ENCODE measurements at regions not wholly inside any gene's neighbourhood (a gene's known extent, or its start where the extent isn't known, plus 50 kb on each side); places are given as distances from the start of the nearest gene placed in this dataset.

DNA sequence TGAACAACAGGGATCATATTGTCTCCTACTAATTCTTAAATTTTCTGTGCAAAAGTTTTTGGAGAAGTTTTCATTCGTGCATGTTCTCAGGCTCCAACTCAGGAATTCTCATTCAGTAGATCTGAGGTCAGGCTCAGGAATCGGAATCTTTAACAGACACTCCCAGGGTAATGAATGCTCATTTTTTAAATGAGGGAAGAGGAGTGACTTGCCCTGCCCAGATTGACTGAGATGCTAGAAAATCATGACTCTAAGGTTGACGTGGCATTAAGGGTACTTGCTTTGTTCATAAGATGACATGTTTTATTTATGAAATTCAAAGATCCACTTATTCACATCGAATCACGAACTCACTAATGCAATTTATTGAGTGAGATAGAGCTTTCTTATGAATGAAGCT, 196.6 kb upstream of the NPVF start:
- CTCF ChIA-PET = no interaction called here

DNA sequence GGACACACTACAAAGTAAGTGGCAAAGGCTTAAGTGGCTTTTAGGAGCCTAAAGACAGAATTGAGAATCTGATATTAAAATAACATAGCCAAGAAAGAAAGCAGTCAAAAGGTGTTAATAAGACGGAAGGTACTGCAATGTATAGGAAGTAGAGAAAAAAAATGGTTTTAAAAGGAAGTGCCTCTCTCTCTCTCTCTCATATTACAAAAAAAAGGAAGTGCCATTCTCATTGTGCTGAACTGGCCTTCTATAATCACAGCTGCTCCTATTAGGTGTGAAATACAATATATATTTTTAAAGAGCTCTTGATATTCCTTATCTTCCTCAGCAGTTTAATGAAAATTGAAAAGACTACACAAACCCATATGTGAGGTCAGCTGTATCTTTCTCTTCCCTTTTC, 199.4 kb upstream of the NPVF start:
- Mint-ChIP-seq H3K27me3 (no peaks in the 10 kb centered on the region), H3K27ac (no peak overlapping the region), H3K9me3 (no peaks in the 10 kb centered on the region), H3K4me1 (peaks cover 8% of the 10 kb centered on the region), H3K36me3 (ENCODE audit: low read depth) (no peaks in the 10 kb centered on the region), H3K4me3 (no peak overlapping the region)
- no peak for DNase-seq
- intact Hi-C loops (cut with micrococcal nuclease) = no loop called here
- peak; percentile 28 for ATAC-seq (ENCODE audit: low read depth)
- TF ChIP-seq, protein P1, sequence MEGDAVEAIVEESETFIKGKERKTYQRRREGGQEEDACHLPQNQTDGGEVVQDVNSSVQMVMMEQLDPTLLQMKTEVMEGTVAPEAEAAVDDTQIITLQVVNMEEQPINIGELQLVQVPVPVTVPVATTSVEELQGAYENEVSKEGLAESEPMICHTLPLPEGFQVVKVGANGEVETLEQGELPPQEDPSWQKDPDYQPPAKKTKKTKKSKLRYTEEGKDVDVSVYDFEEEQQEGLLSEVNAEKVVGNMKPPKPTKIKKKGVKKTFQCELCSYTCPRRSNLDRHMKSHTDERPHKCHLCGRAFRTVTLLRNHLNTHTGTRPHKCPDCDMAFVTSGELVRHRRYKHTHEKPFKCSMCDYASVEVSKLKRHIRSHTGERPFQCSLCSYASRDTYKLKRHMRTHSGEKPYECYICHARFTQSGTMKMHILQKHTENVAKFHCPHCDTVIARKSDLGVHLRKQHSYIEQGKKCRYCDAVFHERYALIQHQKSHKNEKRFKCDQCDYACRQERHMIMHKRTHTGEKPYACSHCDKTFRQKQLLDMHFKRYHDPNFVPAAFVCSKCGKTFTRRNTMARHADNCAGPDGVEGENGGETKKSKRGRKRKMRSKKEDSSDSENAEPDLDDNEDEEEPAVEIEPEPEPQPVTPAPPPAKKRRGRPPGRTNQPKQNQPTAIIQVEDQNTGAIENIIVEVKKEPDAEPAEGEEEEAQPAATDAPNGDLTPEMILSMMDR (IDR thresholded peaks at IDR 0.05) = no peak
- CTCF ChIA-PET = no interaction called here
- POLR2A ChIA-PET = no interaction called here

More for the DNA sequence above, 196.6 kb upstream of the NPVF start:
- peaks cover 8% of the 10 kb centered on the region for H3K4me1 Mint-ChIP-seq
- POLR2A ChIA-PET = no interaction called here
- H3K27ac Mint-ChIP-seq = no peak overlapping the region
- TF ChIP-seq, protein P1 (IDR thresholded peaks at IDR 0.05) = no peak
- intact Hi-C loops (cut with micrococcal nuclease) = no loop called here
- H3K27me3 Mint-ChIP-seq = no peaks in the 10 kb centered on the region
- H3K36me3 Mint-ChIP-seq (ENCODE audit: low read depth) = no peaks in the 10 kb centered on the region
- DNase-seq (no peak), ATAC-seq (ENCODE audit: low read depth) (no peak)
- no peaks in the 10 kb centered on the region for H3K9me3 Mint-ChIP-seq
- no peak overlapping the region for H3K4me3 Mint-ChIP-seq

DNA sequence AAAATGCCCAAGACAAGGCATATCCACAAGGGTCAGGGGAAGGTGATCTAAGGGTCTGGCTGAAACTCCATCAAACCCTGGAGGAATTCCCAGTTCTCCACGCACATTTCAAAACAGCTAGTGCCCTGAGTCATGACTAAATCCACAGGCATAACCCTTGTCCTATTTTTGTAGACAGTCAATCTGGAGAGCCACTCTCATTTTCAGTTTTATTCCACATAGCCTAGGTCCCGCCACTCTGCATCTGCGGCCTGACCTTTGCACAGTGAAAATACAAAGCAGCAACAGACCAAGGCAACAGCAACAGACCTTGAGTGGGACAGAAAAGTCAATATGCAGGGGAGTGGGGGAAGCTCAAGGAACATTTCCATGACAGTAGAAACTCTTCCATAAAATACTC, 201.4 kb upstream of the NPVF start:
- ATAC-seq (ENCODE audit: low read depth) = no peak
- H3K27me3 Mint-ChIP-seq = no peaks in the 10 kb centered on the region
- H3K27ac Mint-ChIP-seq = no peak overlapping the region
- H3K4me1 Mint-ChIP-seq = peaks cover 8% of the 10 kb centered on the region
- TF ChIP-seq, protein P1 (IDR thresholded peaks at IDR 0.05) = no peak
- H3K9me3 Mint-ChIP-seq = no peaks in the 10 kb centered on the region
- H3K36me3 Mint-ChIP-seq (ENCODE audit: low read depth) = no peaks in the 10 kb centered on the region
- intact Hi-C loops (cut with micrococcal nuclease) = no loop called here
- ChIA-PET CTCF (interaction anchor here (0.9 kb wide), 1 partner anchor 617 kb away, joined by 3 read pairs; no protein-coding TSS in a partner anchor), POLR2A (no interaction called here)
- DNase-seq = no peak
- no peak overlapping the region for H3K4me3 Mint-ChIP-seq

- CTCF ChIA-PET = interaction anchor here (0.9 kb wide), 1 partner anchor 618 kb away, joined by 3 read pairs; no protein-coding TSS in a partner anchor
- Mint-ChIP-seq H3K36me3 (ENCODE audit: low read depth) (no peaks in the 10 kb centered on the region), H3K27ac (no peak overlapping the region), H3K27me3 (no peaks in the 10 kb centered on the region), H3K4me3 (no peak overlapping the region), H3K4me1 (peaks cover 8% of the 10 kb centered on the region), H3K9me3 (no peaks in the 10 kb centered on the region)
- intact Hi-C loops (cut with micrococcal nuclease) = no loop called here
- no peak for DNase-seq
- TF ChIP-seq, protein P1 (IDR thresholded peaks at IDR 0.05) = no peak
- POLR2A ChIA-PET = no interaction called here
- no peak for ATAC-seq (ENCODE audit: low read depth)
These were observed 202.1 kb upstream of the NPVF start for GRCh38 chr7:25430200-25430931.

DNA sequence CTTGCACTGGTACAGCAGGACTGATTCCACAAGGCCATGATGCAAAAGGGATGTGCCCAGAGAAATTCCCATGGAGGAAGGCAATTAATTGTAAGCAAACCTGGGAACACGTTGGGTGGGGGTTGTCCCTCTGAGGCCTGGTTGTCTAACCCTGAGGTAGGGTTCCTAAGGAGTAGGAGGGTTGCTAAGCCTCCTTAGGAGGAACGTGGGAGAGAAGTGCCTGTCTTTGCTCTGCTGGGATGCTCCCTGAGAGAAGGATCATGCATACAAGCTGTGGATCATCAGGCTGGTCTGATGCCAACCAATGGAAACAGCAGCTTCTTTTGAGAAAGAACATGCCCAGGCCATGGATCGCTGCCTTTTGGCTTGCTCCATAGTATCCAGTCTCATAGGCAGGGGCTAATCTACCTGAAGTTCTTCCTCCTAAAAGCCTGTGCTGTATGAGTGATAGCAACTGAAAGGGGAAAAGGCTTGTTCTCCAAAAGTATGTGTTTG, 203.7 kb upstream of the NPVF start:
- TF ChIP-seq, protein P1 (IDR thresholded peaks at IDR 0.05) = no peak
- H3K36me3 Mint-ChIP-seq (ENCODE audit: low read depth) = no peaks in the 10 kb centered on the region
- peaks cover 8% of the 10 kb centered on the region for H3K4me1 Mint-ChIP-seq
- POLR2A ChIA-PET = no interaction called here
- intact Hi-C loops (cut with micrococcal nuclease) = no loop called here
- H3K4me3 Mint-ChIP-seq = no peak overlapping the region
- DNase-seq (no peak), ATAC-seq (ENCODE audit: low read depth) (no peak)
- H3K9me3 Mint-ChIP-seq = no peaks in the 10 kb centered on the region
- CTCF ChIA-PET = no interaction called here
- H3K27me3 Mint-ChIP-seq = no peaks in the 10 kb centered on the region
- H3K27ac Mint-ChIP-seq = no peak overlapping the region
